ENCODE measurements at regions not wholly inside any gene's neighbourhood (a gene's known extent, or its start where the extent isn't known, plus 50 kb on each side); places are given as distances from the start of the nearest gene placed in this dataset.

DNA sequence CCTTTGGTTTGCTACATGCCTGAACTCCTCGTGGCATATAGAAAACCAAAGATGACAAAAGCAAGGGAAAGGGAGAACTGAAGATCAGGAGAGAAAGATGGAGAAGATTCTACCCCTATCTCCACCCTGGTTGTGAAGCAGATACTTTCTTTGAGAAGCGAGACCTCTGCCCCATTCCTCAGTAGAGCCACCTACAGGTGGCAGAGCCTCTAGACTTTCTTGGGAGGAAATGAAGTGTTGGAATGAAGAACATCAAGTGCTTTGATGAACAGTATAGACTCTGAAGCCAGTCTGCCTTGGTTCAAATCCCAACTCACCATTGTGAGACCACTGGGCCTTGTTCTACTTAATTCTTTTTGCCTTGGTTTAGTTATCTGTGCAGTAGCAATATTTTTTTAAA is 348.8 kb upstream of the ETAA1 start:
- no peak for TF ChIP-seq ZNF280D (tag by site-specific recombination; IDR thresholded peaks at IDR 0.05)
- TF ChIP-seq PATZ1 (tag by site-specific recombination; IDR thresholded peaks at IDR 0.05): no peak
- no peak for TF ChIP-seq BCL11B (tag by site-specific recombination; IDR thresholded peaks at IDR 0.05; ENCODE audit: low read depth)
- no peak for TF ChIP-seq ZNF560 (tag by site-specific recombination; IDR thresholded peaks at IDR 0.05; ENCODE audit: borderline replicate concordance)
- no peak for TF ChIP-seq ZBTB8A (tag by site-specific recombination; IDR thresholded peaks at IDR 0.05)
- TF ChIP-seq, protein P1, sequence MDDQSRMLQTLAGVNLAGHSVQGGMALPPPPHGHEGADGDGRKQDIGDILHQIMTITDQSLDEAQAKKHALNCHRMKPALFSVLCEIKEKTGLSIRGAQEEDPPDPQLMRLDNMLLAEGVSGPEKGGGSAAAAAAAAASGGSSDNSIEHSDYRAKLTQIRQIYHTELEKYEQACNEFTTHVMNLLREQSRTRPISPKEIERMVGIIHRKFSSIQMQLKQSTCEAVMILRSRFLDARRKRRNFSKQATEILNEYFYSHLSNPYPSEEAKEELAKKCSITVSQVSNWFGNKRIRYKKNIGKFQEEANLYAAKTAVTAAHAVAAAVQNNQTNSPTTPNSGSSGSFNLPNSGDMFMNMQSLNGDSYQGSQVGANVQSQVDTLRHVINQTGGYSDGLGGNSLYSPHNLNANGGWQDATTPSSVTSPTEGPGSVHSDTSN (CRISPR knock-in tag; IDR thresholded peaks at IDR 0.05): no peak
- TF ChIP-seq SETDB1 (IDR thresholded peaks at IDR 0.05; ENCODE audit: insufficient read length, low read length): no peak
- TF ChIP-seq ZNF426 (tag by site-specific recombination; IDR thresholded peaks at IDR 0.05): no peak
- TF ChIP-seq ZNF24 (tag by site-specific recombination; IDR thresholded peaks at IDR 0.05): no peak
- no peak for TF ChIP-seq SALL2 (tag by site-specific recombination; IDR thresholded peaks at IDR 0.05; ENCODE audit: borderline replicate concordance)
- TF ChIP-seq, protein P2, sequence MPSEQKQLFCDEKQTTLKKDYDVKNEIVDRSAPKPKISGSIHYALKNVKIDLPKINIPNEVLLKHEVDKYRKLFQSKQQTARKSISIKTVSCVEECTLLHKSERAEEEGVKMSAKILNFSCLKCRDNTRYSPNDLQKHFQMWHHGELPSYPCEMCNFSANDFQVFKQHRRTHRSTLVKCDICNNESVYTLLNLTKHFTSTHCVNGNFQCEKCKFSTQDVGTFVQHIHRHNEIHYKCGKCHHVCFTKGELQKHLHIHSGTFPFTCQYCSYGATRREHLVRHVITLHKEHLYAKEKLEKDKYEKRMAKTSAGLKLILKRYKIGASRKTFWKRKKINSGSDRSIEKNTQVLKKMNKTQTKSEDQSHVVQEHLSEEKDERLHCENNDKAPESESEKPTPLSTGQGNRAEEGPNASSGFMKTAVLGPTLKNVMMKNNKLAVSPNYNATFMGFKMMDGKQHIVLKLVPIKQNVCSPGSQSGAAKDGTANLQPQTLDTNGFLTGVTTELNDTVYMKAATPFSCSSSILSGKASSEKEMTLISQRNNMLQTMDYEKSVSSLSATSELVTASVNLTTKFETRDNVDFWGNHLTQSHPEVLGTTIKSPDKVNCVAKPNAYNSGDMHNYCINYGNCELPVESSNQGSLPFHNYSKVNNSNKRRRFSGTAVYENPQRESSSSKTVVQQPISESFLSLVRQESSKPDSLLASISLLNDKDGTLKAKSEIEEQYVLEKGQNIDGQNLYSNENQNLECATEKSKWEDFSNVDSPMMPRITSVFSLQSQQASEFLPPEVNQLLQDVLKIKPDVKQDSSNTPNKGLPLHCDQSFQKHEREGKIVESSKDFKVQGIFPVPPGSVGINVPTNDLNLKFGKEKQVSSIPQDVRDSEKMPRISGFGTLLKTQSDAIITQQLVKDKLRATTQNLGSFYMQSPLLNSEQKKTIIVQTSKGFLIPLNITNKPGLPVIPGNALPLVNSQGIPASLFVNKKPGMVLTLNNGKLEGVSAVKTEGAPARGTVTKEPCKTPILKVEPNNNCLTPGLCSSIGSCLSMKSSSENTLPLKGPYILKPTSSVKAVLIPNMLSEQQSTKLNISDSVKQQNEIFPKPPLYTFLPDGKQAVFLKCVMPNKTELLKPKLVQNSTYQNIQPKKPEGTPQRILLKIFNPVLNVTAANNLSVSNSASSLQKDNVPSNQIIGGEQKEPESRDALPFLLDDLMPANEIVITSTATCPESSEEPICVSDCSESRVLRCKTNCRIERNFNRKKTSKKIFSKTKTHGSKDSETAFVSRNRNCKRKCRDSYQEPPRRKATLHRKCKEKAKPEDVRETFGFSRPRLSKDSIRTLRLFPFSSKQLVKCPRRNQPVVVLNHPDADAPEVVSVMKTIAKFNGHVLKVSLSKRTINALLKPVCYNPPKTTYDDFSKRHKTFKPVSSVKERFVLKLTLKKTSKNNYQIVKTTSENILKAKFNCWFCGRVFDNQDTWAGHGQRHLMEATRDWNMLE (tag by site-specific recombination; conservative IDR thresholded peaks at IDR 0.05; ENCODE audit: low read depth): no peak
- TF ChIP-seq CTCF (tag by site-specific recombination; IDR thresholded peaks at IDR 0.05): no peak
